ENCODE measurements at regions not wholly inside any gene's neighbourhood (a gene's known extent, or its start where the extent isn't known, plus 50 kb on each side); places are given as distances from the start of the nearest gene placed in this dataset.
A peak's percentile ranks its signal among the peaks of the same experiment; 100 is the strongest.

DNA sequence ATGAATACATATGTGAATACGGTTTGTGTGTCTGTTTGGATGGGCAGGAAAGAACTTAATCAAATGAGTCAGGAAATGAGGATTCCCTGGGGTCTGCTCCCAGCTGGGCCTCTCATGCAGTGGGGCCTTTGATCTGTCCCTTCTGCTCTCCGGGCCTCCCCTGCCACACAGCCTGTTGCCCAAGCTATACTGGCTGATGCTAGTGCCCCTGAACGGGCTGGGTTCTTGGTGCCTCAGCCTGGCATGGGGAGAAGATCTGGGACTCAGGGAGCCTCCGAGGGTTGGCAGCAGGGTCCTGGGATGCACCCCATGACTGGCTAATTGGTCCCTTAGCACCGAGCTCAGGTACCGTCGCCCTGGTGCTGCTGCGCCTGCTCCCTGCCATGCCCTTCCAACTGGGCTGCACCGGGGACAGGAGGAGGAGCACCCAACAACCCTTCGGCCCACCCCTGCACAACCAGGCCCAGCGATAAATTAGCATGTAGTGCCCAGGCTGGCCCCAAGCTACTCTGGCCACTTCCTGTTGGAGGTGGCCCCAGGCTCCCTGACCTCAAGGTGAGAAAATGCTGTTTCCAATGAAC lies 59.9 kb upstream of the DUSP5 start:
- no peak for DNase-seq

DNA sequence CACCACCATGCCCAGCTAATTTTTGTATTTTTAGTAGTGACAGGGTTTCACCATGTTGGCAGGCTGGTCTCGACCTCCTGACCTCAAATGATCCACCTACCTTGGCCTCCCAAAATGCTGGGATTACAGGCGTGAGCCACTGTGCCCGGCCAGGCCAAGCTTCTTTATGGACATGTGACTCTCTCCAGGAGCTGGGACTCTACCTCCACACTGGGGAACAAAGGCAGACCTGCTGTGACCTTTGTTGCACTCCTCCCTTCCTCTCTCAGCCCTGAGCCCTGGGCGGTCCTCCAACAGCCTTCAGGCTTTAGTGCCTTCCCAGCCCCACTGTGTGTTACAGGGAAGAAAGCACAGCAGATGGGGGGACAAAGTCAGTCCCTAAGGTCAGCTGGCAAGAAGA lies 55.0 kb upstream of the DUSP5 start:
- no peak for DNase-seq

DNA sequence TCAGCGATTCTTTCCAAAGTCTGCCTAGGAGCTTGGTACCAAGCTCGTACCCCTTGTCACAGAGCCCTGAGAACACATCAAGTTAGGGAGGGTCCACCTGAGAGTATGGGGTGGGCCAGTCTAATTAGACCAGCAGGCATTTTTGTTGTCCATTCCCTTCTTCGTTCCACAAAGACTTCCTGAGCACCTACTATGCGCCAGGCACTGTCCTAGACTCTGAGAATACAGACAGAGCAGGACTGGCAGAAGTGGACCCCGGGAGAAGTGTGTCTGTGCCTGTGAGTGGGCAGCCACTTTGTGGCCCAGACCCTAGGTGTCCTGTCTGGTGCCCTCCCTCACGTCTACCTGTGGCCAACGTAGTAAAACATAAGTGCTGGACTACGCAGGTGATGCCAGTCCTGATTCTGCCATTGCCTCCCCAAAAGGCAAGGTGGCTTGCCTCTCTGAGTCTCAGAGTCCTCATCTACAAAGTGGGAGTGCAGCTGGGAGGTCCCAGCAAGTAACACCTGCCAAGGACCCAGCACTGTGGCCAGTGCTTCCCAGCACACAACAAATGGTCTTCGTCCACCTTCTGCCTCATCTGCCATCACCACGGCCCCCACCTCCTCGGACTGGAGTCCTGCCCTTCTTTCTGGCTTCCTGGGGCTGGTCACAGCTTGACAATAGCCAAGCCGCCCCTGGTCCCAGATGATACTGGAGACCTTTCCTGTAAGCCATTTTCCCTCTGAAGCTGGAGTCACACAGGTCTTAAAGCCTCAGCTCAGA lies 54.3 kb upstream of the DUSP5 start:
- DNase-seq: no peak

DNA sequence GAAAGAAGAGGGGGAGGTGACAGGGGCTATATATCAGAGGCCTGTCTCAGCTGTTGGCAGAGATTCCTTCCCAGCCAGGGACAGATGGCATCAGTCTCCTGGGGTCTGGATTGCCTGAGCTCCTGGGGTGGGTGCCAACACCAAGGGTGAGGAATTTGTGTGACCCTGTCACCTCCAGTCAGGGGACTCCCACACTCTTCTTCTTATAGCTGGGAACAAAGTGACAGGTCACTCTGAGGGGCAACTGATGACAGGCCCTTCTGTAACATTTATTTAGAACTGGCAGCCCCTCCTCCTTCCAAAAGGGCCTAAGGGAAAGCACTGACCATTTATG lies 53.7 kb upstream of the DUSP5 start:
- DNase-seq: no peak

DNA sequence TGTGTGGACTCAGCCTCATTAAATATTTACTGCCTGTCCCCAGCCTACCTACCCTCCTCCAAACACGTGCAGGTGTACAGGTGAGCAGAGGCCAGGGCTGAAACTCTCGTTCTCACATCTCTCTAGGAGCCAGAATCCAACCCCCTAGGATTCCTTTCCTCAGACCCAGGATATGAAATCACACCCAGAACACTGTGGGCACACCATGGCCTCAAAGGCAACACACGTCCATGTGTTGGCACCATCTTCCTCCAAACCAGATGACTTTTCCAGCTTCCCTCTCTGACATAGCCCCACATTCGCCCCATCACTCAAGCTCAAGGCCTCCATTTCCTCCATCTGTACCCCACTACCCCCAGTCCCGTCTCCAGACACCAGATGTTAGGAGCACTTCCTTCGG lies 51.8 kb upstream of the DUSP5 start:
- DNase-seq: no peak

DNA sequence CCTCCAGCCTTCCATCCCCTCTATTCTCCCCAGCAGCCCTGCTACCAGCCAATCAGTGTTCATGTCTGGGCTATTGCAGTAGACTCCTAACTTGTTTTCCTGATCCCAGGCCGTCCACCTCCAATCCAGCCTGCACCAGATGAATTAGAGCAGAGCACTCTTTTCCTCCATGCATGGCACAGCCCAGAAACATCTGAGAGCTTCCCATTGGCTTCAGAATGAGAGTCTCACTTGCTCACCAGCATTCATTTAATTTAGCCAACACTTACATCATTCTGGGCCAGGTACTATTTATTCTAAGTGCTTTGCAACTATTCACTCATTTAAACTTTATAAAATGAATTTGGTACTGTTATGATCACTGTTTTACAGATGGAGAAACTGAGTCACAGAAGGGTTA lies 51.4 kb upstream of the DUSP5 start:
- no peak for DNase-seq

DNA sequence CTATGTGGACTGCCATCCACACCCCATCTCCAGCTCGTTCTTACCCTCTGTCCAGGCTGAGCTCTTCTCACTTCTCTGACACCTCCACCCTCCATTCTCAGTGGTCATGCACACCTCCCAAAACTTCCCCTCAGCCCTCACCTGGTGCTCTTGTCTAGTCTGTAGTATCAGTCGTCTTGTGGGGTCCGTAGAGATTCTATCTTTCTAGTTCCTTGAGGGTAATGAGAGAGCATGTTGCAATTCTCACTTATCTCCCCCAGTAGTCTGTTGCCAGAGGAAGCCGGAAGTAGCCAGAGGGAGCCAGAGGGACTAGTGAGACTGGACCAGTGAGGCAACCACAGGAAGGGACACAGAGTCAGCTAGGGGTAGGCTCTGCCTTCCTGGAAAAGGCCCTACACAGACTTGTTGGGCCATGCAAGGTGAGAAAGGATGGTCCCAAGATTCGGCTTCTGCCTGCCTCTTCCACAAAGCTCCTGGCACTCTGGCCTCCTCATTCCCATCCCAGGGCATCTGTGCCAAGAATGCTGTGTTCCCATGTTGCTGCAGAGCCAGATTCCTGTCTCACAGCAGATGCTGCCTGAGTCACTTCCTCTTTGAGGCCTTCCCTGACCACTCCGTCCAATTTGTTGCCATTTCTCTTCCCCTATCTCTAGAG lies 50.6 kb upstream of the DUSP5 start:
- DNase-seq: peak; percentile 88

DNA sequence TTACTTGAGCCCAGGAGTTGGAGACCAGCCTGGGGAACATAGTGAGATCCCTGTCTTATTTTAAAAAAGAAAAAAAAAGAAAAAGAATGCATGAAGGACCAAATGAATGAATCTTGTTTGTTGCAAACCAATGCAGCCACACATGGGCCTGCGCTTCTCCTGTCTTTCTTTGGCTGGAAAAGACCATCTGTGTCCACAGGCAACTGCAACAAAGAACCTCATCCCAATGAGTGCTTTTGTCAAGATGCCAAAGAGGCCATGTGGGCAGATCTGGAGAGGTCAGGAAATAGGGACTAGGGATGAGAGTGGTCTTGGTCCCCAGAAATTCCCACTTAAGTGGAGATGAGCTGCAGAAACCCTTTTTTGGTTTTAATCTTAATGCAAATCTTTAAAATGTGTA lies 49.8 kb upstream of the DUSP5 start:
- DNase-seq: no peak
